Osteoblast (primary cell): ENCODE measurements at regions not wholly inside any gene's neighbourhood (a gene's known extent, or its start where the extent isn't known, plus 50 kb on each side); places are given as distances from the start of the nearest gene placed in this dataset.

ENCODE experiments used
- DNase-seq: peaks from one replicate; pipeline ENCODE4 v3.0.0; 2011; ENCODE audit warnings: low spot score, mixed read lengths; ENCODE audit not compliant: insufficient read length; ENCODE audit errors: missing footprints
- H2AFZ ChIP-seq: 2 replicates; pipeline ENCODE4 v1.6.0; 2011; ENCODE audit warnings: mild to moderate bottlenecking, low read length
- H3K27ac ChIP-seq: 2 replicates; pipeline ENCODE4 v1.5.1; 2011; ENCODE audit warnings: mild to moderate bottlenecking, low read depth, low read length, moderate library complexity
- H3K27me3 ChIP-seq: 2 replicates; pipeline ENCODE4 v1.6.0; 2012; ENCODE audit warnings: mild to moderate bottlenecking, control low read depth, inconsistent platforms, low read length, moderate library complexity; ENCODE audit not compliant: insufficient read depth
- H3K36me3 ChIP-seq: 2 replicates; pipeline ENCODE4 v1.5.1; 2011; ENCODE audit warnings: mild to moderate bottlenecking, low read length, control low read depth, moderate library complexity; ENCODE audit not compliant: insufficient read depth
- H3K4me1 ChIP-seq: 2 replicates; pipeline ENCODE4 v1.5.1; 2011; ENCODE audit warnings: mild to moderate bottlenecking, low read length, control low read depth, moderate library complexity; ENCODE audit not compliant: insufficient read depth
- H3K4me2 ChIP-seq: 2 replicates; pipeline ENCODE4 v1.6.0; 2011; ENCODE audit warnings: mild to moderate bottlenecking, low read length; ENCODE audit not compliant: insufficient read depth
- H3K4me3 ChIP-seq: fragments of 200-600 bp; sonication (generic); 3 replicates; pipeline ENCODE4 v1.5.1; 2012; ENCODE audit warnings: mild to moderate bottlenecking, low read length, inconsistent platforms; ENCODE audit not compliant: insufficient read depth
- H3K79me2 ChIP-seq: 2 replicates; pipeline ENCODE4 v1.6.0; 2012; ENCODE audit warnings: mild to moderate bottlenecking, low read length, control low read depth, inconsistent platforms; ENCODE audit not compliant: insufficient read depth
- H3K9me3 ChIP-seq: 2 replicates; pipeline ENCODE4 v1.5.1; 2011; ENCODE audit warnings: low read depth, low read length, control low read depth
- H4K20me1 ChIP-seq: 2 replicates; pipeline ENCODE4 v1.6.0; 2012; ENCODE audit warnings: mild to moderate bottlenecking, low read length, control low read depth; ENCODE audit not compliant: insufficient read depth
- CTCF ChIP-seq: IDR thresholded peaks from 2 replicates; pipeline ENCODE4 v1.5.1; 2011; ENCODE audit warnings: mild to moderate bottlenecking, low read depth, low read length, moderate library complexity; ENCODE audit errors: extremely low read depth

DNA sequence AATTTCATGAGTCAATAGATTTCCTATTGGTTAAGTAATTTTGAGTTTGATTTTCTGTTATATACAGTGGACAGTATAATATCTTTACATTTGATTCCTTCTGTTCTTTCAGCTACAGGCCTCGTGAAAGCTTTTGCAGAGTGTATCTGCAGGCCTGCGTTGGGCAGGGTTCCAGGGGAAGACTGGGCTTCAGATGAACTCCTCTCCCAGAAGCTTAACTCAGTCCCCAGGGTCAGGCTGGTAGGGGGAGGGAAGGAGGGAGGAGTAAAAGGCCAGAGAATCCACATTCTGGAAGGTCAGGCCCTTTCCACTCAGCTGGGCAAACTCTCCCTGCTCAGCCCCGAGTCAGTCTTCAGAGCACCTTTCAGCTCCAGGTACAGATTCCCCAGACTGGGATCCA, 100.4 kb upstream of the NECTIN1 start:
- Histone ChIP-seq H4K20me1 (no peaks in the 10 kb centered on the region), H3K36me3 (no peaks in the 10 kb centered on the region), H3K27me3 (peaks cover 8% of the 10 kb centered on the region), H3K27ac (no peak overlapping the region), H3K4me1 (no peaks in the 10 kb centered on the region), H3K4me2 (no peak overlapping the region), H3K4me3 (no peak overlapping the region), H3K79me2 (no peaks in the 10 kb centered on the region), H3K9me3 (no peaks in the 10 kb centered on the region), H2AFZ (no peak overlapping the region)
- TF ChIP-seq CTCF: no peak
- DNase-seq: no peak

DNA sequence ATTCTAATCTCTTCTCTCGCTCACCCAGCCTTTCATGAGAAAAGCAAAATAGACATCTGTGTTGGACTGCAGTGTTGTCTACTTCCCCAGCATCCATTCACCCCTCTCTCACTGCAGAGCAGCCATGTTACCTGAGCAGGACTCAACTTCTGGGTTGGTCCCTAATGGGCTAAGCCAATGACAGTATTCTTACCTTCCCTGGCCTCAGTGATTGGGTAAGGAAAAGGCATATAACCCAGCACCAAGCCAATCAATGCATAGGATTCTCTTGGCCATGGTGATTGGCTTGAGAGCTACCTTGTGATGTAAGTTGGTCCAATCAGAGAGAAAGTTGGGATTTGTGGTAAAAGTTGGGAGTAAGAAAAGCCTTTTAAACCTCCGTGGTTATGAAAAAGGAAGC, 99.8 kb upstream of the NECTIN1 start:
- no peak for DNase-seq
- no peak overlapping the region for H2AFZ ChIP-seq
- TF ChIP-seq CTCF: no peak
- no peaks in the 10 kb centered on the region for H3K9me3 ChIP-seq
- no peak overlapping the region for H3K4me2 ChIP-seq
- H3K4me3 ChIP-seq: no peak overlapping the region
- no peak overlapping the region for H3K27ac ChIP-seq
- H3K27me3 ChIP-seq: peaks cover 8% of the 10 kb centered on the region
- H3K4me1 ChIP-seq: no peaks in the 10 kb centered on the region
- H3K79me2 ChIP-seq: no peaks in the 10 kb centered on the region
- H3K36me3 ChIP-seq: no peaks in the 10 kb centered on the region
- no peaks in the 10 kb centered on the region for H4K20me1 ChIP-seq

DNA sequence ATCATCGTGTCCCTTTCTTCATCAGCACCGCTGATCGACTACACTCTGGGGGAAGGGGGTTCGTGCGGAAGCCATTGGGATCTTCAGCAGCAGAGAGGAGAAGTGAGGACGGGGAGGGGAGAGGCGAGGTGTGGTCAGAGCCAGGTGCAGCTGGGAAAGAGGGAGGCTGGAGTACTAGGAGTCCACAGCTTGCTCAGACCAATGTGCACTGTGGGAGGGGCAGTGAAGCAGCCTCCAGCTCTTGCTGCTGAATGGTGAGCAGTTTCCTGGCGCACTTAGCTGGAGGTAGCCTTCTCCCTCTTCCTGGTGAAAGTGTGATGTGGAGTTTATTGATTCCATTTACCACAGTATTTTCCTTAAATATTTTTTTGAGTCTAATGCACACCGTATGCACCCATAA, 99.0 kb upstream of the NECTIN1 start:
- Histone ChIP-seq H3K27me3 (peaks cover 9% of the 10 kb centered on the region), H3K9me3 (no peaks in the 10 kb centered on the region), H2AFZ (no peak overlapping the region), H3K4me1 (no peaks in the 10 kb centered on the region), H4K20me1 (no peaks in the 10 kb centered on the region), H3K4me2 (no peak overlapping the region), H3K36me3 (no peaks in the 10 kb centered on the region), H3K79me2 (no peaks in the 10 kb centered on the region), H3K27ac (no peak overlapping the region), H3K4me3 (no peak overlapping the region)
- no peak for TF ChIP-seq CTCF
- no peak for DNase-seq

DNA sequence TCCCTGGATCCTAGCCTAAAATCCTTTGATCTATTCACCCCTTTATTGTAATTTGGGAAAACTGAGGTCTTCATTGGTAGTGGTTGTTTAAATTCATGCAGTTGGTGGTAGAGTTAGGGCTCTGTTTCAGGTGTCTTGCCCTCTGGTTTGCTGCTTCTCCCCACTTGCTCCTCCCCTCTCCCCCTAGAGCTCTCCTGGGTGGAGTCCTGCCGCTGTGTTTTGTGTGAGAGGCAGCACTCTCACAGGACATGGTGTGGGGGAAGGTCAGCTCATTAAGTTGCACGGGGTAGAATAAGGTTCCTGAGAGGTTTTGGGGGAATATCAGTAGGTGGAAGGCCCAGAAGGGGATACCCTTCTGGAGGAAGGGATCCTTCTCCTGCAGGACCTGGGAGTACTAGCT, 98.1 kb upstream of the NECTIN1 start:
- no peak overlapping the region for H2AFZ ChIP-seq
- H3K27me3 ChIP-seq: peaks cover 17% of the 10 kb centered on the region
- H3K9me3 ChIP-seq: no peaks in the 10 kb centered on the region
- H3K79me2 ChIP-seq: no peaks in the 10 kb centered on the region
- no peaks in the 10 kb centered on the region for H3K4me1 ChIP-seq
- H3K36me3 ChIP-seq: no peaks in the 10 kb centered on the region
- no peak for DNase-seq
- no peak overlapping the region for H3K27ac ChIP-seq
- TF ChIP-seq CTCF: no peak
- H4K20me1 ChIP-seq: no peaks in the 10 kb centered on the region
- H3K4me2 ChIP-seq: no peak overlapping the region
- H3K4me3 ChIP-seq: no peak overlapping the region
